ENCODE measurements at regions not wholly inside any gene's neighbourhood (a gene's known extent, or its start where the extent isn't known, plus 50 kb on each side); places are given as distances from the start of the nearest gene placed in this dataset.
"Not testable (repeated sequence)": the region's sequence is repeated elsewhere in the genome, so short reads cannot be mapped to it uniquely, and the experiment has no call there.

GRCh38 chr15:84097053-84097452 lies 138.5 kb upstream of the GOLGA6L4 start:
- TF ChIP-seq CTCF (conservative IDR thresholded peaks at IDR 0.05); EZH2 (IDR thresholded peaks at IDR 0.05; ENCODE audit: low read depth): not testable (repeated sequence)

Data from PC-9 (cell line).